ENCODE measurements at regions not wholly inside any gene's neighbourhood (a gene's known extent, or its start where the extent isn't known, plus 50 kb on each side); places are given as distances from the start of the nearest gene placed in this dataset.

GRCh38 chr15:95826412-95827195, 503.9 kb upstream of the NR2F2 start:
- no peak for DNase-seq

GRCh38 chr15:95829062-95829461, 501.4 kb upstream of the NR2F2 start:
- no peak for DNase-seq

GRCh38 chr15:95830281-95830680, 500.2 kb upstream of the NR2F2 start:
- DNase-seq, result no peak

GRCh38 chr15:95832668-95833067, 497.8 kb upstream of the NR2F2 start:
- DNase-seq, result no peak

- no peak for DNase-seq
These were observed 496.3 kb upstream of the NR2F2 start for GRCh38 chr15:95834028-95834804.

- no peak for DNase-seq
These were observed 494.0 kb upstream of the NR2F2 start for GRCh38 chr15:95836536-95836935.

GRCh38 chr15:95837341-95838004, 493.0 kb upstream of the NR2F2 start:
- DNase-seq, result no peak

- no peak for DNase-seq
These were observed 491.1 kb upstream of the NR2F2 start for GRCh38 chr15:95839367-95839782.

- no peak for DNase-seq
These were observed 490.5 kb upstream of the NR2F2 start for GRCh38 chr15:95840004-95840403.

GRCh38 chr15:95840855-95841254, 489.6 kb upstream of the NR2F2 start:
- no peak for DNase-seq

- no peak for DNase-seq
These were observed 487.9 kb upstream of the NR2F2 start for GRCh38 chr15:95842576-95842975.

- no peak for DNase-seq
These were observed 487.1 kb upstream of the NR2F2 start for GRCh38 chr15:95843241-95843910.

GRCh38 chr15:95845862-95846515, 484.5 kb upstream of the NR2F2 start:
- DNase-seq, result no peak

GRCh38 chr15:95848126-95848525, 482.4 kb upstream of the NR2F2 start:
- no peak for DNase-seq

GRCh38 chr15:95850837-95851236, 479.7 kb upstream of the NR2F2 start:
- DNase-seq, result no peak

- DNase-seq, result no peak
These were observed 477.1 kb upstream of the NR2F2 start for GRCh38 chr15:95853350-95853749.

- DNase-seq, result no peak
These were observed 473.3 kb upstream of the NR2F2 start for GRCh38 chr15:95857124-95857757.

GRCh38 chr15:95857758-95858157, 472.7 kb upstream of the NR2F2 start:
- no peak for DNase-seq

- DNase-seq, result no peak
These were observed 470.1 kb upstream of the NR2F2 start for GRCh38 chr15:95860406-95860805.

GRCh38 chr15:95864467-95864886, 466.0 kb upstream of the NR2F2 start:
- DNase-seq, result no peak

- DNase-seq, result no peak
These were observed 465.2 kb upstream of the NR2F2 start for GRCh38 chr15:95865330-95865739.

Data from NCI-H2081 treated with DMSO at 0.1 percent for 48 hours (cell line).